Loucy (cell line): ENCODE measurements at regions not wholly inside any gene's neighbourhood (a gene's known extent, or its start where the extent isn't known, plus 50 kb on each side); places are given as distances from the start of the nearest gene placed in this dataset.

Experiments
- H2AFZ ChIP-seq: fragments of 200-600 bp; sonication (generic); 2 replicates; pipeline ENCODE4 v1.6.0; 2016; ENCODE audit warnings: antibody characterized with exemption, mild to moderate bottlenecking, low read length, moderate library complexity
- H3F3A ChIP-seq: fragments of 200-600 bp; 2 replicates; pipeline ENCODE4 v1.6.0; 2016; ENCODE audit warnings: antibody characterized with exemption, low read depth, mild to moderate bottlenecking
- H3K27me3 ChIP-seq: fragments of 200-600 bp; sonication (generic); 2 replicates; pipeline ENCODE4 v1.6.1; 2014; ENCODE audit warnings: low read length, mild to moderate bottlenecking; ENCODE audit not compliant: insufficient read depth, poor library complexity, severe bottlenecking
- H3K36me3 ChIP-seq: fragments of 200-600 bp; sonication (generic); 2 replicates; pipeline ENCODE4 v1.6.1; 2016; ENCODE audit warnings: low read length; ENCODE audit not compliant: insufficient read depth
- H3K4me1 ChIP-seq: fragments of 200-600 bp; sonication (generic); 2 replicates; pipeline ENCODE4 v1.5.1; 2014; ENCODE audit warnings: low read length, mild to moderate bottlenecking; ENCODE audit not compliant: insufficient read depth, poor library complexity, severe bottlenecking
- H3K4me2 ChIP-seq: fragments of 200-600 bp; sonication (generic); 2 replicates; pipeline ENCODE4 v1.6.0; 2014; ENCODE audit warnings: antibody characterized with exemption, low read length, low read depth, mild to moderate bottlenecking; ENCODE audit not compliant: poor library complexity, severe bottlenecking
- H3K4me3 ChIP-seq: fragments of 200-600 bp; sonication (generic); 2 replicates; pipeline ENCODE4 v1.5.1; 2014; ENCODE audit warnings: low read length, mild to moderate bottlenecking, mixed read lengths; ENCODE audit not compliant: poor library complexity, severe bottlenecking
- H3K79me2 ChIP-seq: fragments of 200-600 bp; sonication (generic); 2 replicates; pipeline ENCODE4 v1.6.1; 2014; ENCODE audit warnings: low read length; ENCODE audit not compliant: insufficient read depth
- H3K9ac ChIP-seq: fragments of 200-600 bp; sonication (generic); 2 replicates; pipeline ENCODE4 v1.6.0; 2014; ENCODE audit warnings: mild to moderate bottlenecking, low read depth, low read length, moderate library complexity; ENCODE audit not compliant: poor library complexity, severe bottlenecking
- H3K9me2 ChIP-seq: fragments of 200-600 bp; sonication (generic); replicated peaks from 2 replicates; pipeline ENCODE4 v1.6.1; 2016; ENCODE audit warnings: low read depth, low read length, mixed read lengths
- H3K9me3 ChIP-seq: fragments of 200-600 bp; sonication (generic); 2 replicates; pipeline ENCODE4 v1.6.1; 2014; ENCODE audit warnings: mild to moderate bottlenecking, antibody characterized with exemption, low read length, low read depth; ENCODE audit not compliant: insufficient read depth
- H4K20me1 ChIP-seq: fragments of 200-600 bp; sonication (generic); 2 replicates; pipeline ENCODE4 v1.6.0; 2014; ENCODE audit warnings: antibody characterized with exemption, low read length, mild to moderate bottlenecking; ENCODE audit not compliant: insufficient read depth, poor library complexity, severe bottlenecking
- CTCF ChIP-seq: fragments of 200-600 bp; sonication (generic); conservative IDR thresholded peaks from 2 replicates; pipeline ENCODE4 v1.5.1; 2014; ENCODE audit warnings: mild to moderate bottlenecking, antibody characterized with exemption, low read length
- EZH2phosphoT487 ChIP-seq: fragments of 200-600 bp; IDR thresholded peaks from 2 replicates; pipeline ENCODE4 v1.6.1; 2018; ENCODE audit warnings: antibody characterized with exemption, mild to moderate bottlenecking, moderate library complexity, borderline replicate concordance

- Histone ChIP-seq H3K4me2 (no peak overlapping the region), H3K9me3 (no peaks in the 10 kb centered on the region)
- no peak for TF ChIP-seq CTCF
These were observed 135.0 kb downstream of the IRS1 start for GRCh38 chr2:226664661-226665060.

GRCh38 chr2:226664140-226664539, 135.5 kb downstream of the IRS1 start:
- no peak overlapping the region for H3K4me2 ChIP-seq
- no peaks in the 10 kb centered on the region for H3K79me2 ChIP-seq
- no peak overlapping the region for H2AFZ ChIP-seq
- no peaks in the 10 kb centered on the region for H4K20me1 ChIP-seq
- no peak overlapping the region for H3K9ac ChIP-seq
- no peaks in the 10 kb centered on the region for H3K9me2 ChIP-seq
- TF ChIP-seq EZH2phosphoT487 (no peak), CTCF (no peak)
- H3K9me3 ChIP-seq: no peaks in the 10 kb centered on the region
- no peak overlapping the region for H3K4me3 ChIP-seq
- no peaks in the 10 kb centered on the region for H3K4me1 ChIP-seq
- no peaks in the 10 kb centered on the region for H3F3A ChIP-seq
- H3K36me3 ChIP-seq: no peaks in the 10 kb centered on the region
- H3K27me3 ChIP-seq: peaks cover 87% of the 10 kb centered on the region

More at GRCh38 chr2:226664661-226665060, 135.0 kb downstream of the IRS1 start:
- Histone ChIP-seq H3K4me3 (no peak overlapping the region), H3K9ac (no peak overlapping the region), H3K9me2 (no peaks in the 10 kb centered on the region), H3K79me2 (no peaks in the 10 kb centered on the region), H3K36me3 (no peaks in the 10 kb centered on the region), H4K20me1 (no peaks in the 10 kb centered on the region), H3K27me3 (peaks cover 87% of the 10 kb centered on the region), H3K4me1 (no peaks in the 10 kb centered on the region), H2AFZ (no peak overlapping the region), H3F3A (no peaks in the 10 kb centered on the region)

- H3K9me2 ChIP-seq: no peaks in the 10 kb centered on the region
- peaks cover 85% of the 10 kb centered on the region for H3K27me3 ChIP-seq
- H3K4me1 ChIP-seq: no peaks in the 10 kb centered on the region
- TF ChIP-seq CTCF: no peak
- no peak for TF ChIP-seq EZH2phosphoT487
- H4K20me1 ChIP-seq: no peaks in the 10 kb centered on the region
- H3K36me3 ChIP-seq: no peaks in the 10 kb centered on the region
- no peaks in the 10 kb centered on the region for H3K9me3 ChIP-seq
- no peak overlapping the region for H3K4me2 ChIP-seq
- no peak overlapping the region for H3K4me3 ChIP-seq
- H3F3A ChIP-seq: no peaks in the 10 kb centered on the region
- H3K79me2 ChIP-seq: no peaks in the 10 kb centered on the region
- H3K9ac ChIP-seq: no peak overlapping the region
- no peak overlapping the region for H2AFZ ChIP-seq
These were observed 137.7 kb downstream of the IRS1 start for GRCh38 chr2:226661789-226662545.
